Type B pancreatic cell (in vitro differentiated cells): ENCODE measurements at regions not wholly inside any gene's neighbourhood (a gene's known extent, or its start where the extent isn't known, plus 50 kb on each side); places are given as distances from the start of the nearest gene placed in this dataset.

ENCODE experiments used
- DNase-seq: peaks from one replicate; pipeline ENCODE4 v3.0.0; 2021; ENCODE audit warnings: mixed read lengths; ENCODE audit not compliant: unreplicated experiment; ENCODE audit errors: extremely low spot score
- H3K27ac Mint-ChIP-seq: 2 replicates; pipeline ENCODE4 v1.8.0; 2021; ENCODE audit warnings: mild to moderate bottlenecking, mixed read lengths
- H3K27me3 Mint-ChIP-seq: 2 replicates; pipeline ENCODE4 v1.8.0; 2021; ENCODE audit warnings: mixed read lengths
- H3K36me3 Mint-ChIP-seq: 2 replicates; pipeline ENCODE4 v1.8.0; 2021; ENCODE audit warnings: mixed read lengths
- H3K4me1 Mint-ChIP-seq: one replicate; pipeline ENCODE4 v1.8.0; 2021; ENCODE audit warnings: mixed read lengths; ENCODE audit not compliant: unreplicated experiment
- H3K4me3 Mint-ChIP-seq: 2 replicates; pipeline ENCODE4 v1.8.0; 2021; ENCODE audit warnings: mild to moderate bottlenecking, mixed read lengths
- H3K9me3 Mint-ChIP-seq: 2 replicates; pipeline ENCODE4 v1.8.0; 2021; ENCODE audit warnings: mixed read lengths
- CTCF ChIP-seq: fragments of 200-600 bp; sonication (generic); conservative IDR thresholded peaks from 2 replicates; pipeline ENCODE4 v1.5.0; 2021; ENCODE audit warnings: antibody characterized with exemption, mild to moderate bottlenecking

GRCh38 chr3:148500881-148501280 lies 196.8 kb upstream of the AGTR1 start:
- H3K9me3 Mint-ChIP-seq: no peaks in the 10 kb centered on the region
- TF ChIP-seq CTCF: no peak
- H3K4me3 Mint-ChIP-seq: no peak overlapping the region
- no peaks in the 10 kb centered on the region for H3K27me3 Mint-ChIP-seq
- DNase-seq: no peak
- no peaks in the 10 kb centered on the region for H3K4me1 Mint-ChIP-seq
- H3K27ac Mint-ChIP-seq: no peak overlapping the region
- no peaks in the 10 kb centered on the region for H3K36me3 Mint-ChIP-seq

GRCh38 chr3:148510116-148510515 lies 187.6 kb upstream of the AGTR1 start:
- no peak for DNase-seq
- Mint-ChIP-seq H3K4me3 (no peak overlapping the region), H3K36me3 (no peaks in the 10 kb centered on the region), H3K27ac (no peak overlapping the region), H3K9me3 (no peaks in the 10 kb centered on the region), H3K4me1 (no peaks in the 10 kb centered on the region), H3K27me3 (no peaks in the 10 kb centered on the region)
- TF ChIP-seq CTCF: no peak

GRCh38 chr3:148510561-148510960 lies 187.1 kb upstream of the AGTR1 start:
- Mint-ChIP-seq H3K4me3 (no peak overlapping the region), H3K36me3 (no peaks in the 10 kb centered on the region), H3K27ac (no peak overlapping the region), H3K27me3 (no peaks in the 10 kb centered on the region), H3K9me3 (no peaks in the 10 kb centered on the region), H3K4me1 (no peaks in the 10 kb centered on the region)
- no peak for TF ChIP-seq CTCF
- no peak for DNase-seq

- Mint-ChIP-seq H3K4me3 (no peak overlapping the region), H3K4me1 (no peaks in the 10 kb centered on the region), H3K27ac (no peak overlapping the region), H3K27me3 (no peaks in the 10 kb centered on the region), H3K9me3 (no peaks in the 10 kb centered on the region), H3K36me3 (no peaks in the 10 kb centered on the region)
- TF ChIP-seq CTCF: no peak
- DNase-seq: no peak
Observed at GRCh38 chr3:148512648-148513047, 185.1 kb upstream of the AGTR1 start.

- Mint-ChIP-seq H3K9me3 (no peaks in the 10 kb centered on the region), H3K4me3 (no peak overlapping the region)
Observed at GRCh38 chr3:148513096-148513543, 184.6 kb upstream of the AGTR1 start.

More at GRCh38 chr3:148513096-148513543, 184.6 kb upstream of the AGTR1 start:
- H3K27ac Mint-ChIP-seq: no peak overlapping the region
- no peak for TF ChIP-seq CTCF
- no peaks in the 10 kb centered on the region for H3K27me3 Mint-ChIP-seq
- no peaks in the 10 kb centered on the region for H3K36me3 Mint-ChIP-seq
- no peaks in the 10 kb centered on the region for H3K4me1 Mint-ChIP-seq
- DNase-seq: no peak
